ENCODE measurements at regions not wholly inside any gene's neighbourhood (a gene's known extent, or its start where the extent isn't known, plus 50 kb on each side); places are given as distances from the start of the nearest gene placed in this dataset.

DNA sequence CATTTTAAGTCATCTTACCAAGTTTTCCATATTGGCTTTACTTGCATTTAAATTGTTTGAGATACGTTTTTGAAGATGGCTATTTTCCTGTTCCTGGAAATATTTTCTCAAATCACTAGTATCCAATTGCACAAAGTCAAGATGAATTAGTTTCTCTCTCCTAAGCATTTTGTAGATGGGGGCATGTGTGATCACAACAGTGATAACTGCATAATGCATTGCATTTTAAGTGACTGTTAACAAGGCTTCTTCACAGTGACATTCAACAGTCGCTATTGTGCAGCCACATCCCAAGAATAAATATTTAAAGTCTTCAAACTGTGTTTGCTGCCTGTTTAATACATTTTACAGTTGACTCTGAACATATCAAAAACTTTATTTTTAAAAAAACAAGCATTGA, 694.2 kb upstream of the CDH7 start:
- TF ChIP-seq EZH2 (IDR thresholded peaks at IDR 0.05; ENCODE audit: insufficient read depth, poor library complexity, severe bottlenecking) (no peak), EZH2phosphoT487 (IDR thresholded peaks at IDR 0.05; ENCODE audit: insufficient read depth, low read depth) (no peak)

Data from GM23248 (cell line).